ENCODE measurements at regions not wholly inside any gene's neighbourhood (a gene's known extent, or its start where the extent isn't known, plus 50 kb on each side); places are given as distances from the start of the nearest gene placed in this dataset.

DNA sequence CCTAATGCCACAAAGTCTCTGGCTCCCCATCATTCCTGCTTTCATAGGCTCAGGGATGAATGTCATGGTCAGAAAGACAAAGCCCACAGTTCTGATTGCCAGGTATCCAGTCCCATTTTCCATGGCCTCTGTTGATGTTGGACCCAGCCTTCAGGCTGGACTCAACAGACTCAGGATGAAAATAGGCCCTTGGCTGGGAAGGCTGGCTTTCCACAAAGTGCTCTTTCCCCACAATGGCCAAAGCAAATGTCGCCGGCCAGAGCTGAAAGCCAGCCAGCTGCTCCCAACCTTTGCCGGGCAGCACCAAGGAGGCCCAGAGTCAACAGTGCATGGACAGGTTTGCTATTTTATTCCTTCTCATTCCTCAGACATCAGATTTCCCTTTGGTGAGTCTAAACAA is 430.1 kb upstream of the FGF16 start:
- TF ChIP-seq, protein P1, sequence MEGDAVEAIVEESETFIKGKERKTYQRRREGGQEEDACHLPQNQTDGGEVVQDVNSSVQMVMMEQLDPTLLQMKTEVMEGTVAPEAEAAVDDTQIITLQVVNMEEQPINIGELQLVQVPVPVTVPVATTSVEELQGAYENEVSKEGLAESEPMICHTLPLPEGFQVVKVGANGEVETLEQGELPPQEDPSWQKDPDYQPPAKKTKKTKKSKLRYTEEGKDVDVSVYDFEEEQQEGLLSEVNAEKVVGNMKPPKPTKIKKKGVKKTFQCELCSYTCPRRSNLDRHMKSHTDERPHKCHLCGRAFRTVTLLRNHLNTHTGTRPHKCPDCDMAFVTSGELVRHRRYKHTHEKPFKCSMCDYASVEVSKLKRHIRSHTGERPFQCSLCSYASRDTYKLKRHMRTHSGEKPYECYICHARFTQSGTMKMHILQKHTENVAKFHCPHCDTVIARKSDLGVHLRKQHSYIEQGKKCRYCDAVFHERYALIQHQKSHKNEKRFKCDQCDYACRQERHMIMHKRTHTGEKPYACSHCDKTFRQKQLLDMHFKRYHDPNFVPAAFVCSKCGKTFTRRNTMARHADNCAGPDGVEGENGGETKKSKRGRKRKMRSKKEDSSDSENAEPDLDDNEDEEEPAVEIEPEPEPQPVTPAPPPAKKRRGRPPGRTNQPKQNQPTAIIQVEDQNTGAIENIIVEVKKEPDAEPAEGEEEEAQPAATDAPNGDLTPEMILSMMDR (IDR thresholded peaks at IDR 0.05) = no peak
- TF ChIP-seq POLR2A (IDR thresholded peaks at IDR 0.05) (no peak), POLR2AphosphoS5 (IDR thresholded peaks at IDR 0.05) (no peak), EP300 (IDR thresholded peaks at IDR 0.05) (no peak)
